IPS-20b (cell line): ENCODE measurements at regions not wholly inside any gene's neighbourhood (a gene's known extent, or its start where the extent isn't known, plus 50 kb on each side); places are given as distances from the start of the nearest gene placed in this dataset.
"Not testable (repeated sequence)": the region's sequence is repeated elsewhere in the genome, so short reads cannot be mapped to it uniquely, and the experiment has no call there.

ENCODE experiments used
- H3K27ac ChIP-seq: one replicate; pipeline ENCODE4 v1.5.1; 2013; ENCODE audit warnings: low read length
- H3K27me3 ChIP-seq: 2 replicates; pipeline ENCODE4 v1.6.1; 2013; ENCODE audit warnings: mild to moderate bottlenecking, low read length, inconsistent platforms; ENCODE audit not compliant: insufficient read depth
- H3K36me3 ChIP-seq: 2 replicates; pipeline ENCODE4 v1.6.1; 2013; ENCODE audit warnings: low read depth, mild to moderate bottlenecking, inconsistent platforms, low read length, moderate library complexity; ENCODE audit not compliant: insufficient read depth
- H3K4me1 ChIP-seq: 2 replicates; pipeline ENCODE4 v1.6.1; 2013; ENCODE audit warnings: mild to moderate bottlenecking, control low read depth, inconsistent platforms, low read length, moderate library complexity; ENCODE audit not compliant: insufficient read depth
- H3K4me3 ChIP-seq: 2 replicates; pipeline ENCODE4 v1.5.1; 2013; ENCODE audit warnings: mild to moderate bottlenecking, low read length, inconsistent platforms
- H3K9ac ChIP-seq: 2 replicates; pipeline ENCODE4 v1.6.1; 2013; ENCODE audit warnings: low read depth, mild to moderate bottlenecking, inconsistent platforms, low read length, moderate library complexity
- H3K9me3 ChIP-seq: 2 replicates; pipeline ENCODE4 v1.6.1; 2013; ENCODE audit warnings: mild to moderate bottlenecking, low read depth, low read length, inconsistent platforms; ENCODE audit not compliant: insufficient read depth

DNA sequence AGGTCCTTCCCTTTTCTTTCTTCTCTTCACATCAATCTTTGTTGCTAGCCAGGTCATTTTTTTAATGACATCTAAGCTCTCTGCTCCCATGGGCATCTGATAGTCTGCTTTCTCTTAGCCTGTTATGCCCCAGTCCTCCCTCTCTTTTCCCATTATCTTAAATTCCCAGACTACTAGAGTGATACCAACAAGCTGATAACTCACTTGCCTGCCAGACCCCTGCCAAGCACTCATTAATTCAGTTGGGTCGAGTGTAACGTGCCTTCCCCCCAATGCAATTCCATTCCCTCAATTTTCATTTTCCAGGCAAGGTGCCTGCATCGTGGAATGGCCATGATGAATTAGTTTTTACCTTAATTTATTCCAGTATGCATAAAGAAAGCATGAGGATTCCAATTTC, 450.8 kb upstream of the ADAMTS9 start:
- Histone ChIP-seq H3K9ac (no peak overlapping the region), H3K27me3 (no peaks in the 10 kb centered on the region), H3K27ac (no peak overlapping the region), H3K4me1 (peaks cover 14% of the 10 kb centered on the region), H3K36me3 (no peaks in the 10 kb centered on the region), H3K4me3 (no peak overlapping the region), H3K9me3 (no peaks in the 10 kb centered on the region)

DNA sequence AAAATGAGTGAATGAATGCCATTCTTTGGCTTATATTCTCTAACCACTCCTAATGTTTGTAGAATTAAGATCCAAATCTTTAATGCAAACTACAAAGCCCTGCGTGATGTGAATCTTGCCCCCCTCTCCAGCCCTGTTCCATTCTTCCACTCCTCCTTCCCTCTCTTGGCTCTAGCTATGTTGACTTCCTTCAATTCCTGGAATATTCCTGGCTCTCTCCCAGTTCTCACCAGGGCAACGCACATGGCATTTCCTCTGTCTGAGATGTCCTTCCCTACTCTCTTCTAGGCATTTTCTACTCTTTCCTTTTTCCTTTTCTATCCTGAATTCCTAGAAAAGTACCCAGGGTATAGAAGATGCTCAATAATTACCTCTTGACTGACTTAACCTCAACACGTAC, 446.0 kb upstream of the ADAMTS9 start:
- not testable (repeated sequence) for H3K9ac ChIP-seq, H3K36me3 ChIP-seq, H3K4me3 ChIP-seq, H3K9me3 ChIP-seq, H3K27ac ChIP-seq, H3K4me1 ChIP-seq, H3K27me3 ChIP-seq

DNA sequence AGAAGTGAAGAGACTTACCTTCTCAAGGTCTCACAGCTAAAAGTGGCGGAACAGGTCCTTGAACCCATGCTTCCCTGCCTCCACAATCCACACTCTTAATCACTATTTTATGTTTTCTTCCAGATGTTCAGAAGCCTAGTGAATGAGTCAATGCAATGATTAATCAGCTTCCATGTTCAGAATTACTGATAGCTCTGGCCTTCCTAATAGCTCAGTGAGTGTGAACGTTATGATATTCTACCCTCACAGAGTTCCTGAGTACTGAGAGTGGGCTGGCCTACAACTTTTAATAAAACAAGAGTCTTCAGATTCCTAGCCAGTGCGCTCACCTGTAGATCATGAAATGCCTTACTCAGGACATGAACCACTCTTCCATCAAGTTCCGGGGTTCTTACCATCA, 443.0 kb upstream of the ADAMTS9 start:
- H3K9ac ChIP-seq = no peak overlapping the region
- no peaks in the 10 kb centered on the region for H3K4me1 ChIP-seq
- H3K4me3 ChIP-seq = no peak overlapping the region
- no peaks in the 10 kb centered on the region for H3K36me3 ChIP-seq
- no peaks in the 10 kb centered on the region for H3K27me3 ChIP-seq
- no peak overlapping the region for H3K27ac ChIP-seq
- H3K9me3 ChIP-seq = no peaks in the 10 kb centered on the region; the same call in 1 of the 2 replicates

DNA sequence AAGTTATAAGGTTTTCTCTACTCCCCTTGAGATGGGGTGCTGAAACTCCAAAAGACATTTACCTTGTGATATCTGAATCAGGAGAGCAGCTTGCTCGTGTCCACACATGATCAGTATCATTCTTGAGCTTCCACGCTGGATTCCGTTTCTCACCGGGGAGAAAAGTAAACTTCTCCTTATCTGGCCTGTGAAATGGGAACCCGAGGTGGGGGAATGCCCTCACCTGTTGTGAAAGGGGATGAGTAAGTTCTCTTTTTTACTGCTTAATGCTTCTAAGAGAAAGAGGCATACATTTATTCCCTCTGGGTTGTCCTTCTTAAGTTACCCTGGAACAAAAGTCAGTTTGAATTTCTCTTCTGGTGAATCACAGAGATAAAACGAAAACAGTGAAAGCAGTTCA, 440.5 kb upstream of the ADAMTS9 start:
- H3K27ac ChIP-seq = no peak overlapping the region
- H3K36me3 ChIP-seq = no peaks in the 10 kb centered on the region
- no peaks in the 10 kb centered on the region for H3K27me3 ChIP-seq
- no peaks in the 10 kb centered on the region; the same call in 1 of the 2 replicates for H3K9me3 ChIP-seq
- H3K9ac ChIP-seq = no peak overlapping the region
- no peaks in the 10 kb centered on the region for H3K4me1 ChIP-seq
- no peak overlapping the region for H3K4me3 ChIP-seq

DNA sequence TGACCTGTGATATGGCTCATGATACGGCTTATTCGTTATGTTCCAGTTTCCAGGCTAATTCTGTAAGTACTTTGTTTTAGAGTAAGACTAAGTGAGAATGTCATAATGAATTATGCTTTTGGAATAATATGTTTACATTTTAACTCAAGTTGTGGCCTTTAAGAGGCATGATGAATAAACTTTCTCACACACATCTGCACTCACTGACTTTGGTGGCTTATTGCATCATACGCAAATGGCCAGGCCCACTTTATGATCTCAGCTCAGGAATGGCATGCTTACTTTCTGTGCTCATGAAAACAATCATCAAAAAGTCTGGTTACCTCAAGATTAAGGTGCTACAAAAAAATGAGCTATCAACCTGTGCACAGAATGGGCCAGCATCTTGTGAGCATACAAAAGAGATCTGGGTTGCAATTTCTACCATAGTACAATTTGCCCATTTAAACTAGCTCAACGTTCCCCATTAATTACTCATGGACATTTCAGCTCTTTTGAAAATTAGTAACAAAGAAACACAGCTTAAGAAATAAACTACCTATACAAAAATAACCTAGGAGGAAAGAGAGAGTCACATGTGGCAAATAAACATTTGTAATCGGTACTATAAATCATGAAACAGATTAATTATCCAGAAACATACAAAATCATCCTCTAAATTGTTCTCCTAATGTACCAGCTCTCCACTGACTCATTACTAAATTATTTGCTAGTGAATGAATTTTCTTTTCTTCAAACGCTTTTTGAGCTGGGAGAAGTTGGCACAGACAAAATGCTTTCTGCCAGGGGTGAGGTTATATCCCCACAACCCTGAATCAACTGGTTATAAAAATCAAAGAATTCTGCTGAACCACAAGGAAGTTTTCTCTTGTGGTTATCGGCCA, 439.0 kb upstream of the ADAMTS9 start:
- Histone ChIP-seq H3K9me3 (no peaks in the 10 kb centered on the region; the same call in 1 of the 2 replicates), H3K4me1 (no peaks in the 10 kb centered on the region), H3K9ac (no peak overlapping the region), H3K4me3 (no peak overlapping the region), H3K27ac (no peak overlapping the region), H3K27me3 (no peaks in the 10 kb centered on the region), H3K36me3 (no peaks in the 10 kb centered on the region)

DNA sequence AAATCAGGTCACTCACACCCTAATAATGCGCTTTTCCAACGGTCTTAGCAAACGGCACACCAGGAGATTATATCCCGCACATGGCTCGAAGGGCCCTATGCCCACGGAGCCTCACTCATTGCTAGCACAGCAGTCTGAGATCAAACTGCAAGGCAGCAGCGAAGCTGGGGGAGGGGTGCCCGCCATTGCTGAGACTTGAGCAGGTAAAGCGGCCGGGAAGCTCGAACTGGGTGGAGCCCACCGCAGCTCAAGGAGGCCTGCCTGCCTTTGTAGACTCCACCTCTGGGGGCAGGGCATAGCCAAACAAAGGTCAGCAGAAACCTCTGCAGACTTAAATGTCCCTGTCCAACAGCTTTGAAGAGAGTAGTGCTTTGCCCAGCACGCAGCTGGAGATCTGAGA, 432.4 kb upstream of the ADAMTS9 start:
- not testable (repeated sequence) for H3K4me3 ChIP-seq, H3K36me3 ChIP-seq, H3K27me3 ChIP-seq, H3K9ac ChIP-seq, H3K27ac ChIP-seq, H3K4me1 ChIP-seq
- H3K9me3 ChIP-seq = peaks cover 13% of the 10 kb centered on the region

DNA sequence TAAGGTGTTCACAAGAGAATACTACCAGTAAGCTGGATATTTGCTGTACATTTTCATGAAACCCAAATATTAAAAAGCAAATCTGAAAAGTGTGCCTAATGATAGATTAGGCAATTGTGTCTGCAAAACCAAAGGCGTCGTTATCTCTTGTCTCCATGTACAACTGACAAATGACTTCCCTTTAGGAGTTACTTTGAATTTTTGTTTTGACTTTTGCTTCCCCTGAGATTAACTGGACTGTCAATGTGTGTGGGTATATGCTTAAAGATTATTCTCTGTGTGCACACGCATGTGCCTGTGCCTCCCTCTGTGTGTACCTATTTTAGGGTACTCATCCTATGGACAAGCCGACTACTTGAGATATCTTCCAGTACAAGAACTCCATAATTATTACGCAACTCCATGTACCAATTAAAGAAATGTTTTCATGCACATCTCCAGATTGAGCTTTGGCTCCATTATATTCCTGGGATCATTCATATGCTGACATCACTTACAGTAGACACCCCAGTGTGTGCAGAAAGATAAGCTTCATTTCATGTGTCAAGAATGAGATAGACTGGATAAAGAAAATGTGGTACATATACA, 431.2 kb upstream of the ADAMTS9 start:
- Histone ChIP-seq H3K27ac (no peak overlapping the region), H3K27me3 (no peaks in the 10 kb centered on the region), H3K4me1 (no peaks in the 10 kb centered on the region)

DNA sequence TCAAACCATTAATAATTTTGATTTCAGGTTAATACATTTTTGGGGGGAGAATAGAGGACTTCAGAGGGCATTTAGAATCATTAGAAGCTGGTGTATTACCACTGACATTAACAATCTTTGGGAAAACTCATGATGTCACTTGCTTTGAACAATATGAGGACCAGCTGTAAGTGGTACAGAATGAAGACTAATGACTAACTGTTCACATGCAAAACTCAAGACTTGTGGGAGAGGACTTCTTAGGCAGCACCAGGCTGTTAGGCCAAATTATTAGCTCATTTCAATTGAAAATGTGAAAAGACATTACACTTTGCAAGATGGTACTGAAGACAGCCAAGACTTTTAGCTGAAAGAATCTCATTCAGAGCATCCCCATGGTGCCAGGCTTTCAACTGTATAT, 426.2 kb upstream of the ADAMTS9 start:
- Histone ChIP-seq H3K27me3 (no peaks in the 10 kb centered on the region), H3K4me1 (no peaks in the 10 kb centered on the region), H3K9me3 (peaks cover 1% of the 10 kb centered on the region; the same call in 1 of the 2 replicates), H3K9ac (no peak overlapping the region), H3K27ac (no peak overlapping the region), H3K4me3 (no peak overlapping the region), H3K36me3 (no peaks in the 10 kb centered on the region)

More for the DNA sequence above, 431.2 kb upstream of the ADAMTS9 start:
- no peaks in the 10 kb centered on the region for H3K36me3 ChIP-seq
- peaks cover 13% of the 10 kb centered on the region for H3K9me3 ChIP-seq
- no peak overlapping the region for H3K4me3 ChIP-seq
- no peak overlapping the region for H3K9ac ChIP-seq

DNA sequence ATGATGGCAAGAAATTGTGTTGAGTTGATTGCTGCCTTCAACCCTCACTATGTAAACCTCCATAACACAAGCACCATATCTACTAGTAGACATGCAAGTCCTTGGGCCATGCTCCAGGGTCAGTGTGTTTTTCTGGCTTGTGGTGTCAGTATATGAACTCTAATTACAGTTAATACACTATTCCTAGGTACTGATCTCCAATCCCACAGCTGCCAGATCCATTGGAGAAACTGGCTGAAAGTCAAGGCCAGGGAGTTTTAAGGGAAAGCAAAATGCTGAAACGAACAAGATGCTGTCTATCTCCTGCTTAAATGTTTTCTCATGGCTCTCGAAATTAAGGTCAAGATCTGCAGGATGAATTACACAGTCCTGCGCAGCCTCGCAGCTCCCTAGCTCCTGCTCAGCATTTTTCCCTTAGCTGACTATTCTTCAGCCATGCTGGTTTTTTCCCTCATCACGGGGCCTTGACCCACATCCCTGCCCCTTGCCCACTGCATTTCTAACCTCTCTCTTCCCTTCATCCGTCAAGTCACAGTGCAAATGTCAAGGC, 425.0 kb upstream of the ADAMTS9 start:
- Histone ChIP-seq H3K9ac (no peak overlapping the region), H3K4me1 (no peaks in the 10 kb centered on the region), H3K27ac (no peak overlapping the region), H3K27me3 (no peaks in the 10 kb centered on the region), H3K36me3 (no peaks in the 10 kb centered on the region), H3K4me3 (no peak overlapping the region), H3K9me3 (no peaks in the 10 kb centered on the region)

DNA sequence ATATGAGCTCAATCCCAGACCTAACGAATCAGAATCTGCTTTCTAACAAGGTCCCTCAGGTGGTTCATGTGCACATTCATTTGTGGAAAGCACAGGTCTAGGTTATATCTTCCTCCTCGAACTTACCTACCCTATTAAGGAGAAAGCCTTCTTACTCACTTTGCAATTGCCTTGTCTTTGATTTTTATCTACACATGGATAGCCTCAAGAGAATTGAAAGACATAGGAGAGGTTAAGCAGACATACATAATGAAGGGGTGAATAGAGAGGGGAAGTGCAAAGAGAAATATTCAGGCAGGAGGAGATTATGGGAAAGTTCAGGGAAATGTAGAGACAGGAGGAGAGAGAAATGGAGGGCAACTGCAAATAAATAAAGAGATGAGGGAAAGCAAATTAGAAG, 422.9 kb upstream of the ADAMTS9 start:
- Histone ChIP-seq H3K27ac (no peak overlapping the region), H3K4me3 (no peak overlapping the region), H3K36me3 (no peaks in the 10 kb centered on the region), H3K27me3 (no peaks in the 10 kb centered on the region), H3K4me1 (no peaks in the 10 kb centered on the region), H3K9me3 (no peaks in the 10 kb centered on the region), H3K9ac (no peak overlapping the region)

DNA sequence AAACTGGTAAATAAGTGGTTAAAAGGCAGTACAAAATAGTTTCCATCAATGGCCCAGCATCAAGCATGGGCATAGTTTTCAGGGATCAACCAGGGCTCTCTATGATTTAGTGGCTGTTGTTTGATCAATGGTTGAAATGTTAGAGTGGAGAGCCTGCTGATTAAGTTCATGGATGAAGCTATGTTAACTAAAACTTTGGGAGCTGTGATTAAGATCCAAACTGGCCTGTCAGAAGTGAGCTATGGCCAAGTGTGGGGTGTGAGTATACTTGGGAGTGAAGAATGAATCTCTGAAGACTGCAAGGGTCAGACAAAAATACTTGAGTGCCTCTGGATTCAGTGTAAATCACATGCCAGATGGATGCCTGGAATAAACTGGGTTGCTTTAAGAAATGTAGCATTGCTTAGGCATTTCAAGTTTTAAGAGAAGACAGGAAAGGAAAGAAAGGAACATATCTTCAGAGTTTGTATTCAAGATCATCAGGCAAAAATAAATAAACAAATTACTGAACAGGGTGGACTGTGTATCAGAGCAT, 422.2 kb upstream of the ADAMTS9 start:
- H3K9me3 ChIP-seq = no peaks in the 10 kb centered on the region
- H3K36me3 ChIP-seq = no peaks in the 10 kb centered on the region
- H3K9ac ChIP-seq = no peak overlapping the region
- H3K27me3 ChIP-seq = no peaks in the 10 kb centered on the region
- H3K4me1 ChIP-seq = no peaks in the 10 kb centered on the region
- H3K27ac ChIP-seq = no peak overlapping the region
- H3K4me3 ChIP-seq = no peak overlapping the region

DNA sequence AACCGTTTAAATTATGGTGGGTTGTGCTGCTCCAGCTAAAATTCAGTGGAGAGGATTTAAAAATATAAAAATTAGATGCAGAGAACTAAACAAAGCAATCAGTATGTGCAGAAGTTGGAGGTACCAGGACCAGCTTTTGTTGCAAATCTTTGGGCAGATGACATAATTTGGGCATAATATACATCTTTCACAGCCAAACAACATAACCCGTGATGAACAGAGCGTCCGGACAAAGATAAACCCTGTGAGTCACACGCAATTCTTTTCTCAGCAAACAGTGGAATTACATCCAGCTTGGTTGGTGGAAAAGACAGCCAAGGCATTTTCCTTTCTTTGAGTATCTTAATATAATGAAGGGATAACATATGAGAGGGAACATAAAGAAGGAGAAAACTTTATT, 419.4 kb upstream of the ADAMTS9 start:
- Histone ChIP-seq H3K27ac (no peak overlapping the region), H3K4me3 (no peak overlapping the region), H3K27me3 (no peaks in the 10 kb centered on the region), H3K36me3 (no peaks in the 10 kb centered on the region), H3K9ac (no peak overlapping the region), H3K4me1 (no peaks in the 10 kb centered on the region), H3K9me3 (no peaks in the 10 kb centered on the region)
